Fibroblast of lung (primary cell): ENCODE measurements at regions not wholly inside any gene's neighbourhood (a gene's known extent, or its start where the extent isn't known, plus 50 kb on each side); places are given as distances from the start of the nearest gene placed in this dataset.
A peak's percentile ranks its signal among the peaks of the same experiment; 100 is the strongest.

Experiments used
- DNase-seq, 2 donors: peaks; one replicate each; pipeline versions ENCODE4 v3.0.0 to v3.0.0-alpha.2; 2010; ENCODE audit warnings: low read depth in 2 of 2
- H2AFZ ChIP-seq: 2 replicates; pipeline ENCODE4 v1.5.1; 2012; ENCODE audit warnings: low read length, control low read depth, inconsistent platforms
- H3K27ac ChIP-seq: 2 replicates; pipeline ENCODE4 v1.5.1; 2011; ENCODE audit warnings: low read length, control low read depth; ENCODE audit not compliant: insufficient read depth
- H3K27me3 ChIP-seq: 2 replicates; pipeline ENCODE4 v1.5.1; 2011; ENCODE audit warnings: mild to moderate bottlenecking, low read length; ENCODE audit not compliant: control insufficient read depth, insufficient read depth
- H3K36me3 ChIP-seq: 2 replicates; pipeline ENCODE4 v1.5.1; 2011; ENCODE audit warnings: low read length; ENCODE audit not compliant: control insufficient read depth, insufficient read depth
- H3K4me1 ChIP-seq: 2 replicates; pipeline ENCODE4 v1.5.1; 2011; ENCODE audit warnings: low read length; ENCODE audit not compliant: control insufficient read depth, insufficient read depth; ENCODE audit errors: extremely low read depth
- H3K4me2 ChIP-seq: 2 replicates; pipeline ENCODE4 v1.5.1; 2011; ENCODE audit warnings: low read length, control low read depth; ENCODE audit not compliant: insufficient read depth; ENCODE audit errors: extremely low read depth
- H3K4me3 ChIP-seq, 4 experiments: fragments of 200-600 bp in 1 of 4; sonication (generic) in 1 of 4; replicated peaks in 1 of 4; 2 replicates each; pipeline ENCODE4 v1.5.1; 2011 to 2016; ENCODE audit warnings: low read length in 4 of 4, low read depth in 3 of 4, mild to moderate bottlenecking in 3 of 4, control low read depth in 2 of 4, inconsistent platforms in 1 of 4, mixed read lengths in 1 of 4; ENCODE audit not compliant: insufficient read depth in 1 of 4; ENCODE audit errors: control extremely low read depth in 1 of 4
- H3K79me2 ChIP-seq: 2 replicates; pipeline ENCODE4 v1.5.1; 2012; ENCODE audit warnings: mild to moderate bottlenecking, low read length, inconsistent platforms; ENCODE audit not compliant: control insufficient read depth, insufficient read depth
- H3K9ac ChIP-seq: 2 replicates; pipeline ENCODE4 v1.5.1; 2011; ENCODE audit warnings: mild to moderate bottlenecking, low read length, control low read depth; ENCODE audit not compliant: insufficient read depth
- H3K9me3 ChIP-seq: 2 replicates; pipeline ENCODE4 v1.5.1; 2012; ENCODE audit warnings: low read depth, low read length; ENCODE audit not compliant: control insufficient read depth, insufficient read depth
- H4K20me1 ChIP-seq: 2 replicates; pipeline ENCODE4 v1.5.1; 2011; ENCODE audit warnings: low read length; ENCODE audit not compliant: control insufficient read depth, insufficient read depth; ENCODE audit errors: extremely low read depth
- EZH2 ChIP-seq: IDR thresholded peaks from 2 replicates; pipeline ENCODE4 v1.5.1; 2012; ENCODE audit warnings: low read length, control low read depth, mild to moderate bottlenecking; ENCODE audit errors: missing control alignments
- TF ChIP-seq, protein P1 (sequence below), 2 donors: IDR thresholded peaks in 1 of 2; conservative IDR thresholded peaks in 1 of 2; 1 replicate in 1 of 2; 2 replicates in 1 of 2; pipeline ENCODE4 v1.5.1; 2011 to 2012; ENCODE audit warnings: low read length in 2 of 2, control low read depth in 1 of 2, inconsistent platforms in 1 of 2, low read depth in 1 of 2, mild to moderate bottlenecking in 1 of 2

DNA sequence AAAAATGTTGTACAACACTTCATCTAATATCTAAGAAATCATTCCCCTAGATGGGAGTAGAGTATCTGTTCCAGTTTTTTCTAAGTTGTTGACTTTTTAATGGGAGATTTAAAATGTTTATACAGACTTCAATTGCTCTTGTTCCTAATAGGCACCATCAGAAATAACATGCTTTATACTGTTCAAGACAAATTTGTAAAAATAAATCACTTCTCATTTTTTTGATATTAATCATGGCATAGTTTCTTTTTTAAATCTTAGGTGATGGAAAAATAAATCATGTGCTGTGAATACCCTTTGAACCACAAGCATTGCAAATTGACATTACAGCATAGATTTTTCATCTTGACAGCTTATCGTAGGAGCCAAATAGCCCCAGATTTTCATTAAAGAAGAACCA, 473.5 kb upstream of the MGAT4C start:
- Histone ChIP-seq H3K27ac (no peak overlapping the region), H3K9me3 (no peaks in the 10 kb centered on the region), H3K27me3 (no peaks in the 10 kb centered on the region), H3K36me3 (no peaks in the 10 kb centered on the region), H4K20me1 (no peaks in the 10 kb centered on the region), H2AFZ (no peak overlapping the region), H3K4me2 (no peak overlapping the region), H3K9ac (no peak overlapping the region), H3K4me3 (no peak overlapping the region), H3K4me1 (no peaks in the 10 kb centered on the region), H3K79me2 (no peaks in the 10 kb centered on the region)
- TF ChIP-seq, protein P1, sequence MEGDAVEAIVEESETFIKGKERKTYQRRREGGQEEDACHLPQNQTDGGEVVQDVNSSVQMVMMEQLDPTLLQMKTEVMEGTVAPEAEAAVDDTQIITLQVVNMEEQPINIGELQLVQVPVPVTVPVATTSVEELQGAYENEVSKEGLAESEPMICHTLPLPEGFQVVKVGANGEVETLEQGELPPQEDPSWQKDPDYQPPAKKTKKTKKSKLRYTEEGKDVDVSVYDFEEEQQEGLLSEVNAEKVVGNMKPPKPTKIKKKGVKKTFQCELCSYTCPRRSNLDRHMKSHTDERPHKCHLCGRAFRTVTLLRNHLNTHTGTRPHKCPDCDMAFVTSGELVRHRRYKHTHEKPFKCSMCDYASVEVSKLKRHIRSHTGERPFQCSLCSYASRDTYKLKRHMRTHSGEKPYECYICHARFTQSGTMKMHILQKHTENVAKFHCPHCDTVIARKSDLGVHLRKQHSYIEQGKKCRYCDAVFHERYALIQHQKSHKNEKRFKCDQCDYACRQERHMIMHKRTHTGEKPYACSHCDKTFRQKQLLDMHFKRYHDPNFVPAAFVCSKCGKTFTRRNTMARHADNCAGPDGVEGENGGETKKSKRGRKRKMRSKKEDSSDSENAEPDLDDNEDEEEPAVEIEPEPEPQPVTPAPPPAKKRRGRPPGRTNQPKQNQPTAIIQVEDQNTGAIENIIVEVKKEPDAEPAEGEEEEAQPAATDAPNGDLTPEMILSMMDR (conservative IDR thresholded peaks at IDR 0.05 in 1 of 2, IDR thresholded peaks at IDR 0.05 in 1 of 2; ENCODE audit: low read depth in 1 of 2, low read length in 2 of 2): peak in 1 of 2 donors; percentile 5
- no peak for TF ChIP-seq EZH2
- DNase-seq: peak; percentile 44 to 57

DNA sequence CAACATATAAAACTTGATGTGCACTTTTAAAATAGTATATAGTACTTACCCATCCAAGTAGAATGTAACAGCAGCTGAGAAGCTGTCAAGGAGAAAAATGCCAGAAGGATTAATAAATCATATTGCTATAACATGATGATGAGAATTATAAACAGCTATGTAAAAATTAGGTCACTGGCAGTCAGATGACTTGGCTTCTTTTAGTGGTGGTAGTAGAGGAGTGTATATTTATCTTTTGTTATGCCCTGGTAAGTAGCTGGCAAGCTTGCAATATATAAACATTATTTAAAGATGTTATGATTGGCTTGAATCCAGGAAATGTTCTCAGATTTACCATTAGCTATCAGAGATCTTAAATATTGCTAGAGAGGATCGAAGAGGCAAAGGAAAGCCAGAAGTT, 471.0 kb upstream of the MGAT4C start:
- no peak overlapping the region for H2AFZ ChIP-seq
- no peaks in the 10 kb centered on the region for H3K36me3 ChIP-seq
- no peak overlapping the region for H3K4me3 ChIP-seq
- no peaks in the 10 kb centered on the region for H3K79me2 ChIP-seq
- no peaks in the 10 kb centered on the region for H3K4me1 ChIP-seq
- no peak overlapping the region for H3K4me2 ChIP-seq
- H3K27me3 ChIP-seq: no peaks in the 10 kb centered on the region
- H3K27ac ChIP-seq: no peak overlapping the region
- H4K20me1 ChIP-seq: no peaks in the 10 kb centered on the region
- H3K9ac ChIP-seq: no peak overlapping the region
- H3K9me3 ChIP-seq: no peaks in the 10 kb centered on the region
- TF ChIP-seq EZH2: no peak
- TF ChIP-seq, protein P1 (conservative IDR thresholded peaks at IDR 0.05 in 1 of 2, IDR thresholded peaks at IDR 0.05 in 1 of 2; ENCODE audit: low read depth in 1 of 2, low read length in 2 of 2): no peak
- DNase-seq: peak; percentile 76 to 93

DNA sequence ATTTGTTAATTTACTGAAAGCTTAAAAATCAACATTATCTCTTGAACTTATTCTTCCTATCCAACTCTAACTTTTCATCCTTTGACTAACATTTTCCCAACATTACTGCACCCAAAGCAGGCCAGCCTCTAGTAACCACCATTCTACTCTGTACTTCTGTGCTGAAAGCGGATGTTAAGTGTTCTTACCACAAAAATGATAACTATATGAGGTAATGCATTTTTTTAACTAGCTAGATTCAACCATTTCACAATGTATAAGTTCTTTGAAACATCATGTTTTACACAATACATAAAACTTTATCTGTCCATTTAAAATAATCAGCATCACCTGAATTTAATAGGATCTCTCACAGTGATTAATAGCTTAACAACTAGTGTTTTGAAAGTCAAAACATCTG, 468.5 kb upstream of the MGAT4C start:
- no peak overlapping the region for H3K9ac ChIP-seq
- H3K27ac ChIP-seq: no peak overlapping the region
- TF ChIP-seq, protein P1 (conservative IDR thresholded peaks at IDR 0.05 in 1 of 2, IDR thresholded peaks at IDR 0.05 in 1 of 2; ENCODE audit: low read depth in 1 of 2, low read length in 2 of 2): no peak
- TF ChIP-seq EZH2: no peak

More for the DNA sequence above, 468.5 kb upstream of the MGAT4C start:
- no peaks in the 10 kb centered on the region for H3K36me3 ChIP-seq
- H3K4me2 ChIP-seq: no peak overlapping the region
- no peaks in the 10 kb centered on the region for H3K9me3 ChIP-seq
- no peaks in the 10 kb centered on the region for H4K20me1 ChIP-seq
- H3K4me3 ChIP-seq: no peak overlapping the region
- H2AFZ ChIP-seq: no peak overlapping the region
- DNase-seq: peak; percentile 84 to 87
- H3K27me3 ChIP-seq: no peaks in the 10 kb centered on the region
- H3K79me2 ChIP-seq: no peaks in the 10 kb centered on the region
- no peaks in the 10 kb centered on the region for H3K4me1 ChIP-seq
